ENCODE measurements at regions not wholly inside any gene's neighbourhood (a gene's known extent, or its start where the extent isn't known, plus 50 kb on each side); places are given as distances from the start of the nearest gene placed in this dataset.

DNA sequence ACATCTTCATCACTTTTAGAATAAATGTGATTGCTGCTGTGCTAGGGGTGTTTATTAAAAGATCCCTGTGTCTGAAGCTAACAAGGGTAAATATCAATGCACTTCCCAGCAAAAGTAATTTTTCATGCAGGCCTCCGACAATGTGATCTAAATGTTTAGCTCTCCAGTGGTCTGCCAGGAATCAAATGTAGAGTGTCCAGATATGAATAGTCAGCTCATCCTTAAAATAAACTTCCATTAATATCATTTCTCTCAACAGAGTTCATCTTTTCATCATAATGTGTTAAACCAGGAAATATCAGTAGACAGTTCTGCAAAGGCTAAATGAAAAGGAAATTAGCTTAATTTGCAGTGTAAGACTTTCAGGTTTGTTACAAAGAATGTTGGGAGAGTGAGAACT lies 102.2 kb upstream of the EGFL6 start:
- Histone ChIP-seq H3K4me2 (ENCODE audit: extremely low read depth, insufficient read depth, low read length) (no peak overlapping the region), H3K79me2 (ENCODE audit: control insufficient read depth, insufficient read depth, low read length) (no peaks in the 10 kb centered on the region), H2AFZ (ENCODE audit: low read length) (no peak overlapping the region)

DNA sequence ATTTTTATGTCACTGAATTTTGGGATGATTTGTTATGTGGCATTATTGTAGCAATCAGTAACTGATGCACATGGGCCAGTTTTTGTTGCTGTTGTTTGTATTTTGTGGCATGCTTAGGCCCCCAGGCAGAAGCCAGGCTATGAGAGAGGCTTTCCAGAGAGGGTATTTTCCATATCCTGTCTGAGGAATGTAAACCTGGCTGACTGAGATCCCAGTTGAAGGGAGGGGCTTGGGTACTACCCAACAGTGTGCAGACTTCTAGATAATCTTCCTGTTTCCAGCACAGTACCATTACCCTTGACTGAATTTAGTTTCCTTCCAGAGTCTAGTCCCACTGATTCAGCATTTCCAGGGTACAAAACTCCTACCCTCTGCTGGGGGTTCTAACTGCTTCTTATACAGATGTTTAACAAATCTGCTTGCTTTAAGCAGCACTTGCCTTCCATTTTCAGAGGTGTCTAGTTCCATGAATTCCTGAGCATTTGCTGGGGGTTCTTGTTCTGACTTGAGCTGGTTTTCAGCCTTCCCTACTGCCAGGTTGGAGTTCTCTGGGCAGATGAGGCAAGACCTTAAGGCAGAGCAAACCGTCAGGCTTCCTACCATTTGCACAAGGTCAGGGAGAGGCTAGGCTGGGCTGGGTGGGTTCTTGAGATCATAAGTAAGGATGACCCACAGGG lies 104.7 kb upstream of the EGFL6 start:
- H3K36me3 ChIP-seq (ENCODE audit: control insufficient read depth, insufficient read depth, low read length): no peaks in the 10 kb centered on the region
- DNase-seq (ENCODE audit: low read depth in 2 of 2): peak in 1 of 2 donors; percentile 40
- H3K4me3 ChIP-seq (replicated peaks in 1 of 4; ENCODE audit: control extremely low read depth in 1 of 4, insufficient read depth in 1 of 4, low read depth in 3 of 4, low read length in 4 of 4): no peak overlapping the region
- no peak for TF ChIP-seq CTCF (conservative IDR thresholded peaks at IDR 0.05 in 1 of 2, IDR thresholded peaks at IDR 0.05 in 1 of 2; ENCODE audit: low read depth in 1 of 2, low read length in 2 of 2)
- no peak for TF ChIP-seq EZH2 (IDR thresholded peaks at IDR 0.05; ENCODE audit: low read length, missing control alignments)
- no peaks in the 10 kb centered on the region for H3K27me3 ChIP-seq (ENCODE audit: control insufficient read depth, insufficient read depth, low read length)
- no peaks in the 10 kb centered on the region for H4K20me1 ChIP-seq (ENCODE audit: control insufficient read depth, extremely low read depth, insufficient read depth, low read length)
- H3K79me2 ChIP-seq (ENCODE audit: control insufficient read depth, insufficient read depth, low read length): no peaks in the 10 kb centered on the region
- no peak overlapping the region for H3K9ac ChIP-seq (ENCODE audit: insufficient read depth, low read length)
- no peaks in the 10 kb centered on the region for H3K9me3 ChIP-seq (ENCODE audit: control insufficient read depth, insufficient read depth, low read depth, low read length)
- H2AFZ ChIP-seq (ENCODE audit: low read length): no peak overlapping the region
- H3K4me2 ChIP-seq (ENCODE audit: extremely low read depth, insufficient read depth, low read length): no peak overlapping the region
- H3K4me1 ChIP-seq (ENCODE audit: control insufficient read depth, extremely low read depth, insufficient read depth, low read length): peaks cover 2% of the 10 kb centered on the region
- peak overlapping the region; percentile 71 for H3K27ac ChIP-seq (ENCODE audit: insufficient read depth, low read length)

More for the DNA sequence above, 102.2 kb upstream of the EGFL6 start:
- TF ChIP-seq CTCF (conservative IDR thresholded peaks at IDR 0.05 in 1 of 2, IDR thresholded peaks at IDR 0.05 in 1 of 2; ENCODE audit: low read depth in 1 of 2, low read length in 2 of 2) (no peak), EZH2 (IDR thresholded peaks at IDR 0.05; ENCODE audit: low read length, missing control alignments) (no peak)
- H3K27ac ChIP-seq (ENCODE audit: insufficient read depth, low read length): no peak overlapping the region
- no peaks in the 10 kb centered on the region for H3K27me3 ChIP-seq (ENCODE audit: control insufficient read depth, insufficient read depth, low read length)
- H3K9ac ChIP-seq (ENCODE audit: insufficient read depth, low read length): no peak overlapping the region
- no peaks in the 10 kb centered on the region for H4K20me1 ChIP-seq (ENCODE audit: control insufficient read depth, extremely low read depth, insufficient read depth, low read length)
- H3K9me3 ChIP-seq (ENCODE audit: control insufficient read depth, insufficient read depth, low read depth, low read length): no peaks in the 10 kb centered on the region
- H3K36me3 ChIP-seq (ENCODE audit: control insufficient read depth, insufficient read depth, low read length): no peaks in the 10 kb centered on the region
- peaks cover 6% of the 10 kb centered on the region for H3K4me1 ChIP-seq (ENCODE audit: control insufficient read depth, extremely low read depth, insufficient read depth, low read length)
- H3K4me3 ChIP-seq (replicated peaks in 1 of 4; ENCODE audit: control extremely low read depth in 1 of 4, insufficient read depth in 1 of 4, low read depth in 3 of 4, low read length in 4 of 4): no peak overlapping the region
- DNase-seq (ENCODE audit: low read depth in 2 of 2): no peak

- H3K4me3 ChIP-seq (replicated peaks in 1 of 4; ENCODE audit: control extremely low read depth in 1 of 4, insufficient read depth in 1 of 4, low read depth in 3 of 4, low read length in 4 of 4): no peak overlapping the region
- H3K36me3 ChIP-seq (ENCODE audit: control insufficient read depth, insufficient read depth, low read length): no peaks in the 10 kb centered on the region
- peak overlapping the region; percentile 57 for H3K27ac ChIP-seq (ENCODE audit: insufficient read depth, low read length)
- DNase-seq (ENCODE audit: low read depth in 2 of 2): peak; percentile 93
- H2AFZ ChIP-seq (ENCODE audit: low read length): no peak overlapping the region
- no peaks in the 10 kb centered on the region for H4K20me1 ChIP-seq (ENCODE audit: control insufficient read depth, extremely low read depth, insufficient read depth, low read length)
- peaks cover 2% of the 10 kb centered on the region for H3K4me1 ChIP-seq (ENCODE audit: control insufficient read depth, extremely low read depth, insufficient read depth, low read length)
- H3K79me2 ChIP-seq (ENCODE audit: control insufficient read depth, insufficient read depth, low read length): no peaks in the 10 kb centered on the region
- H3K27me3 ChIP-seq (ENCODE audit: control insufficient read depth, insufficient read depth, low read length): no peaks in the 10 kb centered on the region
- H3K9ac ChIP-seq (ENCODE audit: insufficient read depth, low read length): no peak overlapping the region
- no peak overlapping the region for H3K4me2 ChIP-seq (ENCODE audit: extremely low read depth, insufficient read depth, low read length)
- H3K9me3 ChIP-seq (ENCODE audit: control insufficient read depth, insufficient read depth, low read depth, low read length): no peaks in the 10 kb centered on the region
- no peak for TF ChIP-seq EZH2 (IDR thresholded peaks at IDR 0.05; ENCODE audit: low read length, missing control alignments)
- no peak for TF ChIP-seq CTCF (conservative IDR thresholded peaks at IDR 0.05 in 1 of 2, IDR thresholded peaks at IDR 0.05 in 1 of 2; ENCODE audit: low read depth in 1 of 2, low read length in 2 of 2)
These were observed 105.8 kb upstream of the EGFL6 start for GRCh38 chrX:13463608-13464007.
